ENCODE measurements at regions not wholly inside any gene's neighbourhood (a gene's known extent, or its start where the extent isn't known, plus 50 kb on each side); places are given as distances from the start of the nearest gene placed in this dataset.

GRCh38 chr3:28835249-28835648 is 445.6 kb upstream of the RBMS3 start:
- no peak for DNase-seq

DNA sequence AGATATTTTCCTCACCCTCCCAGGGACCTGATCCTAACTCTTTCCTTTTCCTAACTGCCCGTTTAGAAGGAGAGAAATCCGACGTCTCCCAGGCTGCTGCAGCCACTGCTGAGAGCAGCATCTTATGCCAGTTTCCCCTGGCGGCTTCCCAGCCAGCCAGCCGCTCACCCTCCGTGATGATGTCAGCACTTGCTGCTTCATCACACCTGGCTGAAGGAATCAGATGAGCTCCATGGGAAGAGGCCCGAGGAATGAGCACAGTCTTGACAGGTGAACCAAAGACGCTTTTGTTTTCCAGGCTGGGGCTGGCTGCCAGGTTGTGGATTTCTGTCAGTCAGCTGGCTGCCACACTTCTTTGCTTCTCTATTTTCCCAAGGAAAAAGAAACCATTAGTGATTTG is 445.1 kb upstream of the RBMS3 start:
- DNase-seq, result no peak

GRCh38 chr3:28836199-28836598 is 444.7 kb upstream of the RBMS3 start:
- DNase-seq, result no peak

- DNase-seq, result no peak
These were observed 439.9 kb upstream of the RBMS3 start for GRCh38 chr3:28840976-28841376.

- no peak for DNase-seq
These were observed 439.4 kb upstream of the RBMS3 start for GRCh38 chr3:28841441-28841840.

- DNase-seq, result no peak
These were observed 436.4 kb upstream of the RBMS3 start for GRCh38 chr3:28844298-28845005.

DNA sequence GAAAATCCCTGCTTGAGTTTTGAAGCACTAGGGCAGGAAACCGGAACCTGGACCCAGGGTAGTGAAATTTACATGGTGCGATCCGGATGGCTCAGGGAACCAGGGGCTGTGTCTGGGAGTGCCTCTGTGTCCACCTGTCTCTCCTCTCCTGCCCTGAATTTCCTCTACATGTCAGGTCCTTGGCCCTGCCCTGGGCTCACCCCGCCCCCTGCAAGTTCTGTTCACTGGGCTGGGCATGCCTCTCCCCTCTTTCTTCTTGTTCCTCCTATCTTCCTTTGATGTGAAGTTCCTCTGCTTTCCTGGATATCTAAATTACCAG is 435.9 kb upstream of the RBMS3 start:
- no peak for DNase-seq

DNA sequence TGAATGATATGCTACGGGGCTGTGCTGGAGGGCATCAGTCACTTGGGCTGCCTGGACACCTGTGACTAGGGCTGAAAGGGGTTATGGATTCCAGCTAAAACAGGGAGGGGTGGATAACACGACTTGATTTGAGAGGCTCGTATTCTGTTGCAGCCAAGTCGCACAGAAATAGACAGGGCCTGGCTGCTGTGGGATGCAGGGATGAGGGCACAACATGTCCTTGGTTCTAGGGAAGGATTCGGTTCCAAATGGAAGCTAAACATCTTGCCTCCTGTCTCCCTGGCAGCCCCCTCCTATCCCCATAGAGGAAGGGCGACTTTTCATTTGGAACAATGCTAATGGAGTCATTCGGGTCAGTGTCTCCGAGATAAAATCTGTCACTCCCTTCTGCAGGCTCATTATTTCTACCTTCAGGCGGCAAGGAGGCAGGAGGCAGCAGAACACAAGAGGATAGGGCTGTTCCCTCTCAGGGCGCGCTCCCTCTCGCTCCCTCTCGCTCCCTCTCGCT is 433.8 kb upstream of the RBMS3 start:
- no peak for DNase-seq

GRCh38 chr3:28847736-28848135 is 433.1 kb upstream of the RBMS3 start:
- no peak for DNase-seq

- no peak for DNase-seq
These were observed 430.7 kb upstream of the RBMS3 start for GRCh38 chr3:28850186-28850585.

DNA sequence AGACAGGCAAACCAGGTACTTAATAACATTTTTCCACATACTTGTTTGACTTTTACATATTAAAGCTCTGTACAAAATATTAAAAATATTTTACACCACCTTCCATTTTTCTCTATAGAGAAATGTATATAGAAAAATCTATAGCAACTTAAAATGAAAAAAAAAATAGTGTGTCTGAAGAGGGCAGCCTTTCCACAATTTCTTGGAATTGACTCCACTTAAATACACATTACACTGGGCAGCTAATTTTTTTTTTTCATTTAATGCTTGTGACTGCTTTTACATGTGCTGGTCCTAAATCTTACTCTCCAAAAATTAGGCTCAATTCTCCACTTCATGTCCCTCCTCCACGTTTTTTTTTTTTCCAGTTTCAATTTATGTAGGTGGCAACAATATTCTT is 427.0 kb upstream of the RBMS3 start:
- DNase-seq, result no peak

- no peak for DNase-seq
These were observed 424.1 kb upstream of the RBMS3 start for GRCh38 chr3:28856796-28857195.

DNA sequence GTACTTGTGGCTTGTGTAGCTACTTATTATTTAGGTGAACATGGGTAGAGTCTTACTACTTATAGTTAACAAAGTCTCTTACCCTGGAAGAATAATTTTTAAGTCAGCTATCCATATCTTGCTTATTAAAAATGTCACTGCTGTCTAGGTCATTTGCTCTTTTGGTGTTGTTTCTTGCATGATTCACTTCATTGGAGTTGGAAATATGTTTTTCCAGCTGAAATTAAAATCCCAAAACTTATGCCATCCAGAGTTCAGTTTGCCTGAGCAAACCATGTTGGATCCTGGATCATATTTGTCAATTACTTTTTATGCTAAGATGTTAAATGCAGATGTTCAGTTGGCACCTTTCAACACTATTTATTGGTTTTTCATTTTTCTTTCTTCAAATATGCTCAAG is 421.0 kb upstream of the RBMS3 start:
- DNase-seq, result no peak

GRCh38 chr3:28860307-28860706 is 420.6 kb upstream of the RBMS3 start:
- DNase-seq, result no peak

DNA sequence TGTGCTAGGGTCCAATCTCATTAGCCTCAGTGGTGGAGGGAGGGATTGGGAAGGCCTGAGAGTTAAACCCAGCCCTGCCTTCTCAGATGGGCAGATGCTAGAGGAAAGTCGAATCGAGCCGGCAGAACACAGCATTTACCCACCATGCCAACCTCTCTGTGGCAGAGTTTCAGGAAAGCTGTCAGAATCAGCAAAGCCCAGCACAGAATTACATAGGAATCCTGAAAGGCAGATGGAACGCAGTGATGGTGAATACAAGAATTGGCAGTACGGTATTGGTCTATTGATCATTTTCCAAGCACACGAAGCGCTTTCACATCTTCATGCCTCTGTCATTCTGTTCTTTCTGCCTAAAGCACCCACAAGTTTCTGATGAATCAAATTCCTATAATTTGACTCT is 417.7 kb upstream of the RBMS3 start:
- DNase-seq, result no peak

DNA sequence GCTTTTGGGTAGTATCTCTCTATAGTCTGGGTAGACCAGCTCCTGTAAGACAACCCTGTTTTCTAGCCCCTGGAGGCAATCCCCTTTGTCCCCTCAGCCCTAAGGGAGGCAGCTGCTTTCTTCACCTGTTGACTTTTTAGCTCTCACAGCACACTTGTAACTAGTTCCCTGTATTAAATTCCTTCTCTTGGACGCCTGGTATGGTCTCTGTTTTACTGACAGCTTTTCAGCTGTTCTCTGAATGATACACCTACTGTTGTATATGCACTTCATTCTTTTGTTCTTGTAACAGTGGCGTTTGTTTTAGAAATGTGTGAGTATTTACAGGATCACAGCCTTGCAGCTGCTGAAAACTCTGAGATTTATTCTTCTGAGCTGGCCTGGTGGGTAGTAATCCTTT is 413.0 kb upstream of the RBMS3 start:
- DNase-seq, result no peak

DNA sequence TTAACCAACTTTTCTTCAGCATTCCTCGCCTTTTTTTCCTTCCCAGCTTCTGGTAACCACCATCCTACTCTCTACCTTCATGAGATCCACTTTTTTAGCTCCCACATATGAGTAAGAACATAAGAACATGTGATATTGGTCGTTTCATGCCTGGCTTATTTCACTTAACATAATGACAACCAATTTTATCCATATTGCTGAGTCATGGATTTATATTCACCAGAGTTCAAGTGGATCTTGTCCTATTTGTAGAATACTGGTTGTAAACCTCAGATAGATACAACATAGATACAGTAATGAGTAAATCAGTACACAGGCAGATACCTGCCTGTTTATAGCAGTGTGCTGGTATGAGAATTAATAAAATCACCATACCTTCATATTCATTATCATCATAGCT is 412.0 kb upstream of the RBMS3 start:
- DNase-seq, result no peak

- DNase-seq, result no peak
These were observed 403.0 kb upstream of the RBMS3 start for GRCh38 chr3:28877912-28878311.

DNA sequence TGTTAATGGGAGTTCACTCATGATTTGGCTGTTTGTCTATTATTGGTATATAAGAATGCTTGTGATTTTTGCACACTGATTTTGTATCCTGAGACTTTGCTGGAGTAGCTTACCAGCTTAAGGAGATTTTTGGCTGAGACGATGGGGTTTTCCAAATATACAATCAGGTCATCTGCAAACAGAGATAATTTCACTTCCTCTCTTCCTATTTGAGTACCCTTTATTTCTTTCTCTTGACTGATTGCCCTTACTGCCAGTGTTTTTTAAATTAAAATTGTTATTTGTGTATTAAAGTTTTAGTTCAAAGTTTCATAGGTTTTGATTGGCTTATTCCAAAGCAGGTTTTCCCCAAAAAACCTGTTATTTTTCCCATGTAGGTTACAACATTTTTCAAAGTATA is 390.5 kb upstream of the RBMS3 start:
- DNase-seq, result no peak

- DNase-seq, result no peak
These were observed 389.4 kb upstream of the RBMS3 start for GRCh38 chr3:28891485-28891884.

DNA sequence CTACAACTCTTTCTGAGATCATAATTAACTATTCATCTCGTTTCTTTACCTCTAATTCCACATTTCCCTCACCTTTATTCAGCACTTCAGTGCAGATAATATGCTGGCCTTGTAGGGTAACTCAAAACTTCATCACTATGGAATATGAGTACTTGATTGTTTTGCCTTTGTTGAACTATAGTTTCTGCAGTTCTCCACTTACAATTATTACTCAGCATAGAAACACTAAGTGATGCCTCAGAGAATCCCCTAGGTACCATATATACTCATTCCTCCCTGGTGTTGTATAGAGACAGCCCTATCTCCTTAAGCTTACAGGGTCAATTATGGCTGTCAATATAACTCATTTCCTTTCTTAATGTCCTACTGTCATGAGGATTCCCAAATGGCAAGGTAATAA is 380.6 kb upstream of the RBMS3 start:
- DNase-seq, result no peak

DNA sequence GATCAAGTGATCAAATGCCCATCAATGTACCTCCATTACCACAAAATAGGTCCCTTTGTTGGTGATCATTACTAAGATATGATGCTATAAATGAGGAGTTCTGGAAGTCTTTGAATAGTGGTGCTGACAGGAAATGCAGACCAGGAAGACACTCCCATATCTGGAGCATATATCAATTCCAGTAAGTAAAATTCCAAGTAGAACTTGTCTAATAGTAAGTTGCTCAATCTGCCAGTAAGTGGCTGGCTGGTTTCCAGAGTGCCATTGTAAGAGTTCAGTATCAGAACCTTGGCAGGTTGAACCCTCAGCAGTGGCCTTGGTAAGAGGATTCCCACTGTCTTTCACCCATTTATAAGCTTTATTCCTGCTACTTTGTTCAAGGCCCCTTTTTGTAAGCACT is 379.9 kb upstream of the RBMS3 start:
- DNase-seq, result no peak

GRCh38 chr3:28903171-28903601 is 377.7 kb upstream of the RBMS3 start:
- DNase-seq, result no peak

DNA sequence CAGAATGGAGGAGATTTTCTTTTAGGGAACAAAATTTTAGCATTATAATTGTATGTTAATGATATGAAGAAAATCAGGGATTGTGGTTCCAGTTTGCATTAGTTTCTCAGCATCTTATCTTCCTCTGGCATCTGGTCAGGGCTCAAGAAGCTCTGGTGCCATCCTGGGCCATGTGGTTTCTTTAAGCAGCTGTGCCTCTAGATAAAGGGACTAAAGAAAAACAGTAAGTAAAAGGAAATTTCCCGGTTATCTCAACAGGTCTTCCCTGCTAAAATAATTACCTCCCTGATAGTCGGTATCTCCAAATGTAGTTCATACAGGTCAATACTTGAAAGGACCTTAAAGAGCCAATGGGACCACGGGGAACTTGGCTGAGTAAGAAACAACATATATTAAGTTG is 375.1 kb upstream of the RBMS3 start:
- no peak for DNase-seq

GRCh38 chr3:28906561-28907310 is 374.1 kb upstream of the RBMS3 start:
- no peak for DNase-seq
